ENCODE measurements at regions not wholly inside any gene's neighbourhood (a gene's known extent, or its start where the extent isn't known, plus 50 kb on each side); places are given as distances from the start of the nearest gene placed in this dataset.
A peak's percentile ranks its signal among the peaks of the same experiment; 100 is the strongest.

GRCh38 chr11:80610516-80610915 is 1169.7 kb upstream of the TENM4 start:
- FAIRE-seq (no peak), DNase-seq (ENCODE audit: insufficient read length, low spot score) (no peak)

GRCh38 chr11:80603472-80603871 is 1162.6 kb upstream of the TENM4 start:
- FAIRE-seq (no peak), DNase-seq (ENCODE audit: insufficient read length, low spot score) (no peak)

GRCh38 chr11:80598905-80599304 is 1158.1 kb upstream of the TENM4 start:
- FAIRE-seq, result no peak

GRCh38 chr11:80596291-80596810 is 1155.5 kb upstream of the TENM4 start:
- DNase-seq (ENCODE audit: insufficient read length, low spot score), result no peak
- FAIRE-seq, result no peak

More at GRCh38 chr11:80598905-80599304, 1158.1 kb upstream of the TENM4 start:
- DNase-seq (ENCODE audit: insufficient read length, low spot score), result no peak

GRCh38 chr11:80595011-80595410 is 1154.2 kb upstream of the TENM4 start:
- DNase-seq (ENCODE audit: insufficient read length, low spot score), result no peak
- no peak for FAIRE-seq

GRCh38 chr11:80593648-80594374 is 1153.0 kb upstream of the TENM4 start:
- DNase-seq (ENCODE audit: insufficient read length, low spot score), result peak; percentile 10
- peak; percentile 81 for FAIRE-seq

- no peak for DNase-seq (ENCODE audit: insufficient read length, low spot score)
- no peak for FAIRE-seq
Observed at GRCh38 chr11:80592546-80592945, 1151.7 kb upstream of the TENM4 start.

- DNase-seq (ENCODE audit: insufficient read length, low spot score), result no peak
- no peak for FAIRE-seq
Observed at GRCh38 chr11:80587906-80588305, 1147.1 kb upstream of the TENM4 start.

GRCh38 chr11:80586464-80586863 is 1145.6 kb upstream of the TENM4 start:
- FAIRE-seq, result no peak
- no peak for DNase-seq (ENCODE audit: insufficient read length, low spot score)

GRCh38 chr11:80584661-80585060 is 1143.8 kb upstream of the TENM4 start:
- DNase-seq (ENCODE audit: insufficient read length, low spot score) (no peak), FAIRE-seq (no peak)

GRCh38 chr11:80569832-80570231 is 1129.0 kb upstream of the TENM4 start:
- DNase-seq (ENCODE audit: insufficient read length, low spot score) (no peak), FAIRE-seq (no peak)

- FAIRE-seq (no peak), DNase-seq (ENCODE audit: insufficient read length, low spot score) (no peak)
Observed at GRCh38 chr11:80565231-80565630, 1124.4 kb upstream of the TENM4 start.

GRCh38 chr11:80562523-80563125 is 1121.8 kb upstream of the TENM4 start:
- DNase-seq (ENCODE audit: insufficient read length, low spot score), result no peak
- no peak for FAIRE-seq

GRCh38 chr11:80559942-80560341 is 1119.1 kb upstream of the TENM4 start:
- DNase-seq (ENCODE audit: insufficient read length, low spot score) (no peak), FAIRE-seq (no peak)

- FAIRE-seq (no peak), DNase-seq (ENCODE audit: insufficient read length, low spot score) (no peak)
Observed at GRCh38 chr11:80553565-80553964, 1112.7 kb upstream of the TENM4 start.

GRCh38 chr11:80542704-80543103 is 1101.9 kb upstream of the TENM4 start:
- FAIRE-seq (no peak), DNase-seq (ENCODE audit: insufficient read length, low spot score) (no peak)

- no peak for FAIRE-seq
Observed at GRCh38 chr11:80538040-80538439, 1097.2 kb upstream of the TENM4 start.

GRCh38 chr11:80533463-80533862 is 1092.6 kb upstream of the TENM4 start:
- DNase-seq (ENCODE audit: insufficient read length, low spot score) (no peak), FAIRE-seq (no peak)

More at GRCh38 chr11:80538040-80538439, 1097.2 kb upstream of the TENM4 start:
- no peak for DNase-seq (ENCODE audit: insufficient read length, low spot score)

GRCh38 chr11:80532633-80533232 is 1091.9 kb upstream of the TENM4 start:
- FAIRE-seq, result no peak

GRCh38 chr11:80529726-80530125 is 1088.9 kb upstream of the TENM4 start:
- FAIRE-seq (no peak), DNase-seq (ENCODE audit: insufficient read length, low spot score) (no peak)

More at GRCh38 chr11:80532633-80533232, 1091.9 kb upstream of the TENM4 start:
- no peak for DNase-seq (ENCODE audit: insufficient read length, low spot score)

- DNase-seq (ENCODE audit: insufficient read length, low spot score) (no peak), FAIRE-seq (no peak)
Observed at GRCh38 chr11:80525663-80526405, 1085.0 kb upstream of the TENM4 start.
